ENCODE measurements at regions not wholly inside any gene's neighbourhood (a gene's known extent, or its start where the extent isn't known, plus 50 kb on each side); places are given as distances from the start of the nearest gene placed in this dataset.

GRCh38 chr1:57986432-57986831 lies 560.1 kb downstream of the OMA1 start:
- TF ChIP-seq CTCF (conservative IDR thresholded peaks at IDR 0.05; ENCODE audit: low read depth, low read length) = no peak
- TF ChIP-seq EZH2 (IDR thresholded peaks at IDR 0.05; ENCODE audit: borderline replicate concordance, low read depth, low read length, poor library complexity, severe bottlenecking) = no peak
